Loucy (cell line): ENCODE measurements at regions not wholly inside any gene's neighbourhood (a gene's known extent, or its start where the extent isn't known, plus 50 kb on each side); places are given as distances from the start of the nearest gene placed in this dataset.
"Not testable (repeated sequence)": the region's sequence is repeated elsewhere in the genome, so short reads cannot be mapped to it uniquely, and the experiment has no call there.

Source experiments
- H2AFZ ChIP-seq: fragments of 200-600 bp; sonication (generic); 2 replicates; pipeline ENCODE4 v1.6.0; 2016; ENCODE audit warnings: antibody characterized with exemption, mild to moderate bottlenecking, low read length, moderate library complexity
- H3F3A ChIP-seq: fragments of 200-600 bp; 2 replicates; pipeline ENCODE4 v1.6.0; 2016; ENCODE audit warnings: antibody characterized with exemption, low read depth, mild to moderate bottlenecking
- H3K27me3 ChIP-seq: fragments of 200-600 bp; sonication (generic); 2 replicates; pipeline ENCODE4 v1.6.1; 2014; ENCODE audit warnings: low read length, mild to moderate bottlenecking; ENCODE audit not compliant: insufficient read depth, poor library complexity, severe bottlenecking
- H3K36me3 ChIP-seq: fragments of 200-600 bp; sonication (generic); 2 replicates; pipeline ENCODE4 v1.6.1; 2016; ENCODE audit warnings: low read length; ENCODE audit not compliant: insufficient read depth
- H3K4me1 ChIP-seq: fragments of 200-600 bp; sonication (generic); 2 replicates; pipeline ENCODE4 v1.5.1; 2014; ENCODE audit warnings: low read length, mild to moderate bottlenecking; ENCODE audit not compliant: insufficient read depth, poor library complexity, severe bottlenecking
- H3K4me2 ChIP-seq: fragments of 200-600 bp; sonication (generic); 2 replicates; pipeline ENCODE4 v1.6.0; 2014; ENCODE audit warnings: antibody characterized with exemption, low read length, low read depth, mild to moderate bottlenecking; ENCODE audit not compliant: poor library complexity, severe bottlenecking
- H3K4me3 ChIP-seq: fragments of 200-600 bp; sonication (generic); 2 replicates; pipeline ENCODE4 v1.5.1; 2014; ENCODE audit warnings: low read length, mild to moderate bottlenecking, mixed read lengths; ENCODE audit not compliant: poor library complexity, severe bottlenecking
- H3K79me2 ChIP-seq: fragments of 200-600 bp; sonication (generic); 2 replicates; pipeline ENCODE4 v1.6.1; 2014; ENCODE audit warnings: low read length; ENCODE audit not compliant: insufficient read depth
- H3K9ac ChIP-seq: fragments of 200-600 bp; sonication (generic); 2 replicates; pipeline ENCODE4 v1.6.0; 2014; ENCODE audit warnings: mild to moderate bottlenecking, low read depth, low read length, moderate library complexity; ENCODE audit not compliant: poor library complexity, severe bottlenecking
- H3K9me2 ChIP-seq: fragments of 200-600 bp; sonication (generic); replicated peaks from 2 replicates; pipeline ENCODE4 v1.6.1; 2016; ENCODE audit warnings: low read depth, low read length, mixed read lengths
- H3K9me3 ChIP-seq: fragments of 200-600 bp; sonication (generic); 2 replicates; pipeline ENCODE4 v1.6.1; 2014; ENCODE audit warnings: mild to moderate bottlenecking, antibody characterized with exemption, low read length, low read depth; ENCODE audit not compliant: insufficient read depth
- H4K20me1 ChIP-seq: fragments of 200-600 bp; sonication (generic); 2 replicates; pipeline ENCODE4 v1.6.0; 2014; ENCODE audit warnings: antibody characterized with exemption, low read length, mild to moderate bottlenecking; ENCODE audit not compliant: insufficient read depth, poor library complexity, severe bottlenecking
- CTCF ChIP-seq: fragments of 200-600 bp; sonication (generic); conservative IDR thresholded peaks from 2 replicates; pipeline ENCODE4 v1.5.1; 2014; ENCODE audit warnings: mild to moderate bottlenecking, antibody characterized with exemption, low read length
- EZH2phosphoT487 ChIP-seq: fragments of 200-600 bp; IDR thresholded peaks from 2 replicates; pipeline ENCODE4 v1.6.1; 2018; ENCODE audit warnings: antibody characterized with exemption, mild to moderate bottlenecking, moderate library complexity, borderline replicate concordance

GRCh38 chr2:242004223-242004901 is 134.8 kb downstream of the RTP5 start:
- H3K4me2 ChIP-seq, result no peak overlapping the region
- H3K79me2 ChIP-seq, result no peaks in the 10 kb centered on the region
- no peaks in the 10 kb centered on the region for H3K9me3 ChIP-seq
- H3F3A ChIP-seq, result peaks cover 5% of the 10 kb centered on the region; the same call in 1 of the 2 replicates
- H4K20me1 ChIP-seq, result no peaks in the 10 kb centered on the region
- no peak for TF ChIP-seq EZH2phosphoT487
- TF ChIP-seq CTCF, result no peak
- no peak overlapping the region for H2AFZ ChIP-seq
- H3K9me2 ChIP-seq, result no peaks in the 10 kb centered on the region
- H3K4me1 ChIP-seq, result peaks cover 22% of the 10 kb centered on the region
- no peak overlapping the region for H3K9ac ChIP-seq
- H3K4me3 ChIP-seq, result no peak overlapping the region
- no peaks in the 10 kb centered on the region for H3K27me3 ChIP-seq
- H3K36me3 ChIP-seq, result no peaks in the 10 kb centered on the region

GRCh38 chr2:242004902-242005230 is 135.3 kb downstream of the RTP5 start:
- H4K20me1 ChIP-seq, result no peaks in the 10 kb centered on the region
- TF ChIP-seq CTCF (no peak), EZH2phosphoT487 (no peak)
- no peaks in the 10 kb centered on the region for H3K36me3 ChIP-seq
- no peak overlapping the region for H3K9ac ChIP-seq
- no peak overlapping the region for H3K4me2 ChIP-seq
- H3K4me3 ChIP-seq, result no peak overlapping the region
- no peaks in the 10 kb centered on the region for H3K79me2 ChIP-seq
- H3K4me1 ChIP-seq, result peaks cover 17% of the 10 kb centered on the region
- no peaks in the 10 kb centered on the region for H3K27me3 ChIP-seq
- peaks cover 5% of the 10 kb centered on the region; the same call in 1 of the 2 replicates for H3F3A ChIP-seq
- H3K9me2 ChIP-seq, result no peaks in the 10 kb centered on the region
- H2AFZ ChIP-seq, result no peak overlapping the region
- H3K9me3 ChIP-seq, result no peaks in the 10 kb centered on the region

GRCh38 chr2:242006091-242006634 is 136.6 kb downstream of the RTP5 start:
- not testable (repeated sequence) for H3K36me3 ChIP-seq, H3K9me3 ChIP-seq
- H3F3A ChIP-seq, result peaks cover 13% of the 10 kb centered on the region

GRCh38 chr2:242008908-242009307 is 139.4 kb downstream of the RTP5 start:
- H3K9me2 ChIP-seq, H3K9ac ChIP-seq, H3K27me3 ChIP-seq, H3K4me1 ChIP-seq, H3K36me3 ChIP-seq, H3K4me2 ChIP-seq, H3K9me3 ChIP-seq, H2AFZ ChIP-seq, H3K79me2 ChIP-seq, H3K4me3 ChIP-seq, H4K20me1 ChIP-seq: not testable (repeated sequence)
- peaks cover 22% of the 10 kb centered on the region for H3F3A ChIP-seq

More at GRCh38 chr2:242006091-242006634, 136.6 kb downstream of the RTP5 start:
- H3K4me3 ChIP-seq, H3K4me1 ChIP-seq, H2AFZ ChIP-seq, H3K27me3 ChIP-seq, H4K20me1 ChIP-seq, H3K4me2 ChIP-seq, H3K9ac ChIP-seq, H3K79me2 ChIP-seq, H3K9me2 ChIP-seq: not testable (repeated sequence)

- H3K9me3 ChIP-seq, H3K36me3 ChIP-seq, H2AFZ ChIP-seq, H3K9me2 ChIP-seq, H3K9ac ChIP-seq, H4K20me1 ChIP-seq, H3K79me2 ChIP-seq, H3K27me3 ChIP-seq, H3K4me3 ChIP-seq, H3K4me1 ChIP-seq, H3K4me2 ChIP-seq: not testable (repeated sequence)
- peaks cover 22% of the 10 kb centered on the region for H3F3A ChIP-seq
These were observed 140.3 kb downstream of the RTP5 start for GRCh38 chr2:242009846-242010245.
